Panc1 (cell line): ENCODE measurements at regions not wholly inside any gene's neighbourhood (a gene's known extent, or its start where the extent isn't known, plus 50 kb on each side); places are given as distances from the start of the nearest gene placed in this dataset.
A peak's percentile ranks its signal among the peaks of the same experiment; 100 is the strongest.

Experiments
- ATAC-seq: fragments of 200-7000 bp; cut with Tn5 transposase; 2 replicates; pipeline ENCODE4 v1.9.1; 2020; ENCODE audit warnings: mild to moderate bottlenecking, moderate library complexity
- BruUV-seq: library from RNA; stranded (reverse); fragments of 400-500 nt; replicated peaks from 2 replicates; lab custom pipeline; 2021; lab: Mats Ljungman, UMichigan
- CTCF ChIA-PET: fragments of 300-600 bp; sonication (Branson Sonifier 250); formaldehyde crosslinking; loops from one replicate; lab custom pipeline; 2022; ENCODE audit warnings: antibody characterized with exemption; lab: Charles Lee
- POLR2A ChIA-PET: fragments of 300-600 bp; sonication (Branson Sonifier 250); formaldehyde crosslinking; loops from one replicate; lab custom pipeline; 2022; ENCODE audit warnings: antibody characterized with exemption; lab: Charles Lee
- DNase-seq: peaks from one replicate; pipeline ENCODE4 v3.0.0-alpha.2; 2010; ENCODE audit warnings: low read depth, low spot score
- H3K27ac ChIP-seq: 2 replicates; pipeline ENCODE4 v1.5.1; 2011; ENCODE audit warnings: mild to moderate bottlenecking, low read length, inconsistent platforms
- H3K27me3 ChIP-seq: fragments of 200-500 bp; sonication (Bioruptor generic); 2 replicates; pipeline ENCODE4 v1.6.0; 2014; ENCODE audit warnings: low read length, inconsistent platforms; ENCODE audit not compliant: control insufficient read depth, insufficient read depth
- H3K36me3 ChIP-seq: fragments of 200-500 bp; sonication (Bioruptor generic); 2 replicates; pipeline ENCODE4 v1.5.1; 2014; ENCODE audit warnings: inconsistent platforms, mild to moderate bottlenecking, low read length, moderate library complexity; ENCODE audit not compliant: control insufficient read depth, insufficient read depth
- H3K4me1 ChIP-seq: 2 replicates; pipeline ENCODE4 v1.5.1; 2011; ENCODE audit warnings: inconsistent platforms, mild to moderate bottlenecking, low read length, moderate library complexity; ENCODE audit not compliant: control insufficient read depth, insufficient read depth
- H3K4me3 ChIP-seq, 2 experiments: 2 replicates each; pipeline ENCODE4 v1.5.1; 2011 to 2012; ENCODE audit warnings: low read depth in 2 of 2, low read length in 2 of 2, mild to moderate bottlenecking in 2 of 2, inconsistent platforms in 1 of 2, moderate library complexity in 1 of 2
- H3K9me3 ChIP-seq: fragments of 200-500 bp; sonication (Bioruptor generic); 2 replicates; pipeline ENCODE4 v1.5.1; 2014; ENCODE audit warnings: low read depth, mild to moderate bottlenecking, inconsistent platforms, low read length, moderate library complexity; ENCODE audit not compliant: control insufficient read depth, insufficient read depth
- POLR2AphosphoS5 ChIP-seq: IDR thresholded peaks from 2 replicates; pipeline ENCODE4 v1.6.1; 2012; ENCODE audit warnings: mild to moderate bottlenecking, low read depth, low read length, moderate library complexity
- SIN3A ChIP-seq: IDR thresholded peaks from 2 replicates; pipeline ENCODE4 v1.6.1; 2012; ENCODE audit warnings: low read depth, mild to moderate bottlenecking, low read length, moderate library complexity, borderline replicate concordance; ENCODE audit not compliant: insufficient read depth
- TCF7L2 ChIP-seq: IDR thresholded peaks from 2 replicates; pipeline ENCODE4 v1.6.1; 2011; ENCODE audit warnings: mild to moderate bottlenecking, low read depth, low read length, inconsistent platforms
- in situ Hi-C: cut with HindIII; loops from 2 replicates; pipeline ENCODE4 v1.10.0; 2016; ENCODE audit warnings: low sequenced_read_pairs, low pct_unique_long_range_greater_than_20kb
- intact Hi-C: fragments of 100-400 bp; cut with micrococcal nuclease; formaldehyde crosslinking; loops from one replicate; pipeline ENCODE4 v1.10.0; 2022; ENCODE audit not compliant: unreplicated experiment
- TF ChIP-seq, protein P1 (sequence below), 2 experiments: IDR thresholded peaks; 2 replicates each; pipeline ENCODE4 v1.6.1; 2011 to 2012; ENCODE audit warnings: low read depth in 2 of 2, control low read depth in 1 of 2, low read length in 1 of 2, mild to moderate bottlenecking in 1 of 2, moderate library complexity in 1 of 2; ENCODE audit not compliant: insufficient read depth in 1 of 2
- TF ChIP-seq, protein P2 (sequence below): fragments of 450-650 bp; IDR thresholded peaks from 2 replicates; pipeline ENCODE4 v1.5.1; 2017; ENCODE audit warnings: mild to moderate bottlenecking

DNA sequence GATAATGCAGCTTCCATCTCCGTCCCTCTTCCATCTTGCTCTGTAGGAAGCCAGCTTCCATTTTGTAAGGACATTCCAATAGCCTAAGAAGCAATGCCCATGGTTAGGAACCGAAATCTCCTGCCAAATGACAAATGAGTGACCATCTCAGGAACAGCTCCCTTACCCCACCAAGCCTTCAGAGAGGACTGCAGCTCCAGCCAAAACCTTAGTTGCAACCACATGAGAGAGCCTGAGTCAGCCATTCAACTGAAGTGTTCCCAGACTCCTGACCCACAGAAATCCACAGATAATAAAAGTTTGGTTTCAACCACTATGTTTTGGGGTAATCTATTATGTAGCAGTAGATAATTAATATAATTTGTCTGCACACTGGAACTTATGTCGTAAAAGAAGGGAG, 51.7 kb upstream of the LDLRAD3 start:
- BruUV-seq = no TSS peak
- in situ Hi-C loops = no loop called here
- DNase-seq = no peak
- intact Hi-C loops = no loop called here
- TF ChIP-seq, protein P1, sequence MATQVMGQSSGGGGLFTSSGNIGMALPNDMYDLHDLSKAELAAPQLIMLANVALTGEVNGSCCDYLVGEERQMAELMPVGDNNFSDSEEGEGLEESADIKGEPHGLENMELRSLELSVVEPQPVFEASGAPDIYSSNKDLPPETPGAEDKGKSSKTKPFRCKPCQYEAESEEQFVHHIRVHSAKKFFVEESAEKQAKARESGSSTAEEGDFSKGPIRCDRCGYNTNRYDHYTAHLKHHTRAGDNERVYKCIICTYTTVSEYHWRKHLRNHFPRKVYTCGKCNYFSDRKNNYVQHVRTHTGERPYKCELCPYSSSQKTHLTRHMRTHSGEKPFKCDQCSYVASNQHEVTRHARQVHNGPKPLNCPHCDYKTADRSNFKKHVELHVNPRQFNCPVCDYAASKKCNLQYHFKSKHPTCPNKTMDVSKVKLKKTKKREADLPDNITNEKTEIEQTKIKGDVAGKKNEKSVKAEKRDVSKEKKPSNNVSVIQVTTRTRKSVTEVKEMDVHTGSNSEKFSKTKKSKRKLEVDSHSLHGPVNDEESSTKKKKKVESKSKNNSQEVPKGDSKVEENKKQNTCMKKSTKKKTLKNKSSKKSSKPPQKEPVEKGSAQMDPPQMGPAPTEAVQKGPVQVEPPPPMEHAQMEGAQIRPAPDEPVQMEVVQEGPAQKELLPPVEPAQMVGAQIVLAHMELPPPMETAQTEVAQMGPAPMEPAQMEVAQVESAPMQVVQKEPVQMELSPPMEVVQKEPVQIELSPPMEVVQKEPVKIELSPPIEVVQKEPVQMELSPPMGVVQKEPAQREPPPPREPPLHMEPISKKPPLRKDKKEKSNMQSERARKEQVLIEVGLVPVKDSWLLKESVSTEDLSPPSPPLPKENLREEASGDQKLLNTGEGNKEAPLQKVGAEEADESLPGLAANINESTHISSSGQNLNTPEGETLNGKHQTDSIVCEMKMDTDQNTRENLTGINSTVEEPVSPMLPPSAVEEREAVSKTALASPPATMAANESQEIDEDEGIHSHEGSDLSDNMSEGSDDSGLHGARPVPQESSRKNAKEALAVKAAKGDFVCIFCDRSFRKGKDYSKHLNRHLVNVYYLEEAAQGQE (IDR thresholded peaks at IDR 0.05; ENCODE audit: insufficient read depth in 1 of 2, low read depth in 2 of 2, low read length in 1 of 2) = no peak
- TF ChIP-seq, protein P2, sequence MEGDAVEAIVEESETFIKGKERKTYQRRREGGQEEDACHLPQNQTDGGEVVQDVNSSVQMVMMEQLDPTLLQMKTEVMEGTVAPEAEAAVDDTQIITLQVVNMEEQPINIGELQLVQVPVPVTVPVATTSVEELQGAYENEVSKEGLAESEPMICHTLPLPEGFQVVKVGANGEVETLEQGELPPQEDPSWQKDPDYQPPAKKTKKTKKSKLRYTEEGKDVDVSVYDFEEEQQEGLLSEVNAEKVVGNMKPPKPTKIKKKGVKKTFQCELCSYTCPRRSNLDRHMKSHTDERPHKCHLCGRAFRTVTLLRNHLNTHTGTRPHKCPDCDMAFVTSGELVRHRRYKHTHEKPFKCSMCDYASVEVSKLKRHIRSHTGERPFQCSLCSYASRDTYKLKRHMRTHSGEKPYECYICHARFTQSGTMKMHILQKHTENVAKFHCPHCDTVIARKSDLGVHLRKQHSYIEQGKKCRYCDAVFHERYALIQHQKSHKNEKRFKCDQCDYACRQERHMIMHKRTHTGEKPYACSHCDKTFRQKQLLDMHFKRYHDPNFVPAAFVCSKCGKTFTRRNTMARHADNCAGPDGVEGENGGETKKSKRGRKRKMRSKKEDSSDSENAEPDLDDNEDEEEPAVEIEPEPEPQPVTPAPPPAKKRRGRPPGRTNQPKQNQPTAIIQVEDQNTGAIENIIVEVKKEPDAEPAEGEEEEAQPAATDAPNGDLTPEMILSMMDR = no peak
- TF ChIP-seq SIN3A (no peak), POLR2AphosphoS5 (no peak), TCF7L2 (no peak)
- no peak for ATAC-seq
- Histone ChIP-seq H3K9me3 (no peaks in the 10 kb centered on the region), H3K27me3 (no peaks in the 10 kb centered on the region; the same call in 1 of the 2 replicates), H3K4me3 (no peak overlapping the region), H3K36me3 (no peaks in the 10 kb centered on the region), H3K27ac (no peak overlapping the region), H3K4me1 (0 out of 2 replicates have a peak, but pooled peaks cover 6% of the 10 kb centered on the region)
- CTCF ChIA-PET = no interaction called here
- POLR2A ChIA-PET = interaction anchor here (0.6 kb wide), 1 partner anchor 59 kb away, joined by 4 read pairs; no protein-coding TSS in a partner anchor

DNA sequence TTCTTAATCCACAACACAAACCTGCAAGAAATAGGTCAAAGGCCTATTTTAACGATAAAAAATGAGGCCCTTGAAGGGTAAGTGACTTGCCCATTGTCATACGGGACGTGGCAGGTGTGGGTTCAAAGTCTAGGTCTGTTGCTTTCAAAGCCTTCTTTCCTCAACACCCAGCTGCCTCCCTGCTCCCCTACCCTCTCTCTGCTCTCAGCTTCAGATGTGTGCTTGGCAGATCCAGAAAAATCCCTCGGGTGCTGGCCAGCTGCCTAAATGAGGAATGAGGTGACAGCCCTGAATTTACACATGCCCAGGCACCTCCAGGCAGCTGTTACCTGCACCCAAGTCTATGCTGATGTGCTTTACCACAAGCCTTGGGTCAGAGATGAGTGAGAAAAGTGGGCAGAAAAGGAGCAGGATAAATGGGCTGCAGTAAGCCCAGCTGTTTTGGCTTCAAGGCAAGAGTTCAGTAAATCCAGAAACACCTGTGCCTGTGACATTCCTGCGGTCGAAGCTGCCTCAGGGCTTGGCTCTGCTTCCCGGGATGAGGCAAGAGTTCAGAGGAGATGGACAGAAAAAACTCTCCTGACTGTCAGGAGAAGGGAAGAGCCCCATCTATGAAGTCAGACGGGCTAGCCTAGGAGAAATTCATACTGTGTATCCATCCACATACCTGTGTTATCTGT, 49.9 kb upstream of the LDLRAD3 start:
- no peaks in the 10 kb centered on the region for H3K9me3 ChIP-seq
- ChIA-PET POLR2A (interaction anchor here (0.5 kb wide), 1 partner anchor 39 kb away, joined by 3 read pairs; no protein-coding TSS in a partner anchor), CTCF (interaction anchor here (0.5 to 1.3 kb wide), 2 partner anchors 51 to 255 kb away, joined by 3 read pairs; no protein-coding TSS in a partner anchor)
- TF ChIP-seq POLR2AphosphoS5 = no peak
- TF ChIP-seq, protein P2 = no peak
- TF ChIP-seq, protein P1 (IDR thresholded peaks at IDR 0.05; ENCODE audit: insufficient read depth in 1 of 2, low read depth in 2 of 2, low read length in 1 of 2) = no peak
- TF ChIP-seq SIN3A = no peak
- TF ChIP-seq TCF7L2 = no peak
- peak; percentile 56; the same call in 1 of the 2 replicates for ATAC-seq
- intact Hi-C loops = no loop called here
- no peak overlapping the region for H3K27ac ChIP-seq
- no TSS peak for BruUV-seq
- no peak overlapping the region for H3K4me3 ChIP-seq
- 0 out of 2 replicates have a peak, but pooled peaks cover 6% of the 10 kb centered on the region for H3K4me1 ChIP-seq
- in situ Hi-C loops = no loop called here
- H3K27me3 ChIP-seq = no peaks in the 10 kb centered on the region
- no peak for DNase-seq
- no peaks in the 10 kb centered on the region for H3K36me3 ChIP-seq
